ENCODE measurements at regions not wholly inside any gene's neighbourhood (a gene's known extent, or its start where the extent isn't known, plus 50 kb on each side); places are given as distances from the start of the nearest gene placed in this dataset.
"Not testable (repeated sequence)": the region's sequence is repeated elsewhere in the genome, so short reads cannot be mapped to it uniquely, and the experiment has no call there.

DNA sequence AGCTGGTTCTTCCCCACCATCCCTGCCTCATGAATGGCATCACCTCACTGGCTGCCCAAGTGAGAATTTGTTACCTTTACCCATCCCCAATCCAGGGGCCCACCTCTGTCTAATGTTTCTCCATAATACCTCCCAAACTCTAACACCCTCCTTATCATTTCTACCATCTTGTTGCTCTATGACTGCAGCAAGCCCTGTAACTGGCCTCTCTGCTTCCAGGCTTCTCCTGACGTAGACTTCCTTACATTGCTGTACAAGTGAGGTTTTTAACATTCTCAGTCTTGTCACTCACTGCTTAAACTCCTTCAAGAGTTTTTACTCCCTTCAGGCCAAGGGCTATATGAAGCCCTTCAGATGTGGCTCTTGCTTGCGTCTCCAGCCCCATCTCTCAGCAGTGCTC lies 53.5 kb upstream of the KIF2A start:
- not testable (repeated sequence) for H3K36me3 ChIP-seq (replicated peaks; ENCODE audit: control insufficient read depth, insufficient read depth, low read length); DNase-seq; H3K4me3 ChIP-seq (ENCODE audit: insufficient read depth, low read depth, low read length); H3K27me3 ChIP-seq (ENCODE audit: control insufficient read depth, insufficient read depth, low read length)

DNA sequence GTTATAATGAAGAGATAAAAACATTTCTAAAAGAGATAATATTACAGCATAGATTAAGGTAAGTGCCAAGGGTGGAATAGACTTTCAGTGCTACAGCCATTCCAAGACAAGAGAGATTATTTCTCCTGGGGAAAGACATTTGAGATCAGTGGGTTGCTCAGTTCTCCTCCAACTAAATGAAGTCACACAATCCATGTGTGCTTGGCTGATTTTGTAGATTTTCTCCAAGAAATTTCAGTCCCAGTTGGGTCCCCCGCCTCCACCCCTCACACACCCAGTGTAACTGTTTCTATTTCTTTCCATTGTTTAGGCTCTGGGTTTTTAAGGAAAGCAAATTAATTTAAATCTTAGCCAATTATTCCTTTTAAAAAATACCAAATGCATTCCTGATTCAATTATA lies 50.5 kb upstream of the KIF2A start:
- H3K27me3 ChIP-seq (ENCODE audit: control insufficient read depth, insufficient read depth, low read length); DNase-seq: not testable (repeated sequence)

DNA sequence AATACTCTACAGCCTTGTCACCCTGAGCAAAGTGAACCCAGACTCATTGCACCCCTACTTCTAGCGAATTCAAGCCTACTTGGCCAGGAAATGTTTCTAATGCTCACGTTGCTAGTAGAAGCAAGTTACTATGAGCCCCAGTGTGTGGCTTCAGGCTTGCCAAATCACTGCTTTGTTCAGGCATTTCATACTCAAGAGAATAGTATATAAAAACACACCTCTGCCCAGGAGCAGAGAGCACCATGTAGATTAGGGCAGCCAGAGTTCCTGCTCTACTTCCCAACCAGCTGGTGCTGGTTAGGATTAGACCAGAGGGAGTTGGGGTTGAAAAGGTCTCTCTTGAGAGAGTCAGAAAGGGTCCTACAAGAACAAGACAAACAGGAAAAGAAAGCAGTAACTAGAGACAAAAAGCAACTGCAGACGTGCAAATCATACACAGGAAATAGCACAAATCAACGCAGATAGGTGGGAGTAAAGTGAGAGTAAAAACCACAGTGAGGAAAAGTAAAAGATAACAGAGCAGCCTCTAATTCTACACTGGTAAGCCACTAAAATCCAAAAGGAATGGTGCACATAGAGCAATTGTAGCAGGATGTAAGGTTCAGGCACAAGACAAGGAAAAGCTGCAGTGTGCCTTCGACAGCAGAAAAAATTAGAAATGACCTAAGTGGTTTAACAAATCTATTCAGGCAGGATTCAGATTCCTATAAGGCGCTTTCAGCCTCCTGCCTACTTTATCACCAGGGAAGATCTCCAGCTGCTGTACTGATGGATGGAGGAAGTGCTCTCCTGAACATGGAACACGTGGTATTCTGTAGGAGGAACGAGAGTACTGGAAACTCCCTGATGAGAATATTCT lies 49.6 kb upstream of the KIF2A start:
- DNase-seq = no peak
- H3K4me3 ChIP-seq (ENCODE audit: insufficient read depth, low read depth, low read length) = no peak overlapping the region
- no peaks in the 10 kb centered on the region for H3K27me3 ChIP-seq (ENCODE audit: control insufficient read depth, insufficient read depth, low read length)
- H3K36me3 ChIP-seq (replicated peaks; ENCODE audit: control insufficient read depth, insufficient read depth, low read length) = no peaks in the 10 kb centered on the region

More for the DNA sequence above, 50.5 kb upstream of the KIF2A start:
- H3K4me3 ChIP-seq (ENCODE audit: insufficient read depth, low read depth, low read length); H3K36me3 ChIP-seq (replicated peaks; ENCODE audit: control insufficient read depth, insufficient read depth, low read length): not testable (repeated sequence)
